ENCODE measurements at regions not wholly inside any gene's neighbourhood (a gene's known extent, or its start where the extent isn't known, plus 50 kb on each side); places are given as distances from the start of the nearest gene placed in this dataset.
"Not testable (repeated sequence)": the region's sequence is repeated elsewhere in the genome, so short reads cannot be mapped to it uniquely, and the experiment has no call there.

DNA sequence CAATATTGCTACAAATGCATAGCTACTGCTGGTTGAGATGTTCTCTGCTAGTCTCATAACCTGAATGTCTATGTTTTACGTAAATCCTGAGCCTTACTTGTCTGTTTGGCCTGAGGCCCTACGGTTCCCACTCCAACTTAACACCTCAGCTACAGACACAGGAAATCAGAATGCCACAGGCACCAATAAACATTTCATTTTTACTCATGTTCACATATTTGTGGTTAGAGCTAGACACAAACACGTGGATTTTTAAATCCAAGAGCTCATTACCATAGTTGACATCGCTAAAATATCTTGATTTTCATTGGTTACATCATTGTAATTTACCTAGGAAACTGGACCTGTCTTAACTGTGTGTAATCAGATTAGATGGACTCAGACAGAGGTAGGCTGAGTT lies 263.8 kb upstream of the CDH19 start:
- ChIA-PET POLR2A (no interaction called here), CTCF (no interaction called here)
- TF ChIP-seq, protein P1, sequence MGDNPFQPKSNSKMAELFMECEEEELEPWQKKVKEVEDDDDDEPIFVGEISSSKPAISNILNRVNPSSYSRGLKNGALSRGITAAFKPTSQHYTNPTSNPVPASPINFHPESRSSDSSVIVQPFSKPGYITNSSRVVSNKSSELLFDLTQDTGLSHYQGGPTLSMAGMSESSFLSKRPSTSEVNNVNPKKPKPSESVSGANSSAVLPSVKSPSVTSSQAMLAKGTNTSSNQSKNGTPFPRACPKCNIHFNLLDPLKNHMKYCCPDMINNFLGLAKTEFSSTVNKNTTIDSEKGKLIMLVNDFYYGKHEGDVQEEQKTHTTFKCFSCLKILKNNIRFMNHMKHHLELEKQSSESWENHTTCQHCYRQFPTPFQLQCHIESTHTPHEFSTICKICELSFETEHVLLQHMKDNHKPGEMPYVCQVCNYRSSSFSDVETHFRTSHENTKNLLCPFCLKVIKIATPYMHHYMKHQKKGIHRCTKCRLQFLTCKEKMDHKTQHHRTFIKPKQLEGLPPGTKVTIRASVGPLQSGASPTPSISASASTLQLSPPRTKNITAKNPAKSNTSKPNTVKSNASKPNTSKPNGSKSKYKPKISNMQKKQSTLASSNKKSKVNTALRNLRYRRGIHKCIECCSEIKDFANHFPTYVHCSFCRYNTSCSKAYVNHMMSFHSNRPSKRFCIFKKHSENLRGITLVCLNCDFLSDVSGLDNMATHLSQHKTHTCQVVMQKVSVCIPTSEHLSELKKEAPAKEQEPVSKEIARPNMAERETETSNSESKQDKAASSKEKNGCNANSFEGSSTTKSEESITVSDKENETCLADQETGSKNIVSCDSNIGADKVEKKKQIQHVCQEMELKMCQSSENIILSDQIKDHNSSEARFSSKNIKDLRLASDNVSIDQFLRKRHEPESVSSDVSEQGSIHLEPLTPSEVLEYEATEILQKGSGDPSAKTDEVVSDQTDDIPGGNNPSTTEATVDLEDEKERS (tag by site-specific recombination; IDR thresholded peaks at IDR 0.05), result no peak
- TF ChIP-seq ZNF211 (tag by site-specific recombination; IDR thresholded peaks at IDR 0.05; ENCODE audit: low read depth), result no peak
- no peak for TF ChIP-seq ZNF223 (tag by site-specific recombination; IDR thresholded peaks at IDR 0.05)
- TF ChIP-seq ZNF621 (tag by site-specific recombination; IDR thresholded peaks at IDR 0.05), result no peak
- no peak for TF ChIP-seq SP3 (tag by site-specific recombination; IDR thresholded peaks at IDR 0.05)
- no peak for TF ChIP-seq TCF7L2 (IDR thresholded peaks at IDR 0.05; ENCODE audit: borderline replicate concordance, low read depth, low read length)
- Histone ChIP-seq H3K4me3 (ENCODE audit: low read depth, low read length) (no peak overlapping the region), H3K9me3 (ENCODE audit: control insufficient read depth, insufficient read depth, low read depth, low read length) (no peaks in the 10 kb centered on the region), H3K4me1 (ENCODE audit: control insufficient read depth, insufficient read depth, low read length) (no peaks in the 10 kb centered on the region), H3K36me3 (ENCODE audit: control insufficient read depth in 2 of 2, insufficient read depth in 1 of 2, low read length in 2 of 2) (no peaks in the 10 kb centered on the region), H3K27ac (ENCODE audit: extremely low read depth, low read depth, low read length) (no peak overlapping the region)

DNA sequence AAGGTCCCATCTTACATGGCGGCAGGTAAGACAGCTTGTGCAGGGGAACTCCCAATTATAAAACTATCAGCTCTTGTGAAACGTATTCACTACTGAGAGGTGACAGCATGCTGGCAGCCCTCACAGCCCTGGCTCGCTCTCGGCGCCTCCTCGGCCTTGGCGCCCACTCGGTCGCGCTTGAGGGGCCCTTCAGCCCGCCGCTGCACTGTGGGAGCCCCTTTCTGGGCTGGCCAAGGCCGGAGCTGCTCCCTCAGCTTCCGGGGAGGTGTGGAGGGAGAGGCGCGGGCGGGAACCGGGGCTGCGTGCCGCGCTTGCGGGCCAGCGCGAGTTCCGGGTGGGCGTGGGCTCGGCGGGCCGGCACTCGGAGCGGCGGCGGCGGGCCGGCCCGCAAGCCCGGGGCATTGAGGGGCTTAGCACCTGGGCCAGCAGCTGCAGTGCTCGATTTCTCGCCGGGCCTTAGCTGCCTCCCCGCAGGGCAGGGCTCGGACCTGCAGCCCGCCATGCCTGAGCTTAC lies 262.6 kb upstream of the CDH19 start:
- POLR2A ChIA-PET; H3K9me3 ChIP-seq (ENCODE audit: control insufficient read depth, insufficient read depth, low read depth, low read length); H3K27ac ChIP-seq (ENCODE audit: extremely low read depth, low read depth, low read length); H3K36me3 ChIP-seq (ENCODE audit: control insufficient read depth in 2 of 2, insufficient read depth in 1 of 2, low read length in 2 of 2); H3K4me3 ChIP-seq (ENCODE audit: low read depth, low read length); H3K4me1 ChIP-seq (ENCODE audit: control insufficient read depth, insufficient read depth, low read length); CTCF ChIA-PET: not testable (repeated sequence)

DNA sequence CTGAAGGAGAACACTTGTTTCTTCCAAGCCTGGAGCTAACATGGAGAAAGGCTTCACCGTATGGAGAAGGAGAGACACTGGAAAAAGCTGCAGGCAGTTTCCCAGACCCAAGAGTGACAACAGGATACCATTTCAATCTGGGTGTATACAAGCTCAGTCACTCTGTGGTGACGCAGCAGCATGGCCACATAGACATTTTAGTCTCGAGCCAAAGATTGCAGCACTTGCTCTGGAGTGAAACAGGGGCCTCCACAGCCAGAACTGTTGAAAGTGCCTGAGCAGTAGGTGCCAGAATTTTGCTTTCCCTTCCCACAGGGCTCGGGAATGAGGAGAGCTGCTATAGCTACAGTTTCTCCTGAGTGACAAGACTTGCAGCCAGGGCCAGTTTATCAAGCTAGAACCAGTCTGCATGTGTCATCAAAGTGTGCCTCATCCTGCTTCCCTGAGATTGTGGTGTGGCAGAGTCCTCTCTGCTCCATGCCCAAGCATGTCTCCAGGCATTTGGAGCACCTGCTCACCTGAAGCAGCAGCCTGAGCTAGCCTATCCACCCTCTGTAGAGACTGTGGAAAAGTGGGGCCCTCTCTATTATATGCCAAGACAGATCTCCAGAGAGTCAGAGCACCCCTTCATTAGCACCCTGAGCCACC lies 234.6 kb upstream of the CDH19 start:
- no peak for TF ChIP-seq KLF10 (tag by site-specific recombination; IDR thresholded peaks at IDR 0.05)
- TF ChIP-seq ZNF768 (tag by site-specific recombination; IDR thresholded peaks at IDR 0.05), result no peak
- TF ChIP-seq ZNF2 (tag by site-specific recombination; IDR thresholded peaks at IDR 0.05), result no peak
- TF ChIP-seq, protein P2, sequence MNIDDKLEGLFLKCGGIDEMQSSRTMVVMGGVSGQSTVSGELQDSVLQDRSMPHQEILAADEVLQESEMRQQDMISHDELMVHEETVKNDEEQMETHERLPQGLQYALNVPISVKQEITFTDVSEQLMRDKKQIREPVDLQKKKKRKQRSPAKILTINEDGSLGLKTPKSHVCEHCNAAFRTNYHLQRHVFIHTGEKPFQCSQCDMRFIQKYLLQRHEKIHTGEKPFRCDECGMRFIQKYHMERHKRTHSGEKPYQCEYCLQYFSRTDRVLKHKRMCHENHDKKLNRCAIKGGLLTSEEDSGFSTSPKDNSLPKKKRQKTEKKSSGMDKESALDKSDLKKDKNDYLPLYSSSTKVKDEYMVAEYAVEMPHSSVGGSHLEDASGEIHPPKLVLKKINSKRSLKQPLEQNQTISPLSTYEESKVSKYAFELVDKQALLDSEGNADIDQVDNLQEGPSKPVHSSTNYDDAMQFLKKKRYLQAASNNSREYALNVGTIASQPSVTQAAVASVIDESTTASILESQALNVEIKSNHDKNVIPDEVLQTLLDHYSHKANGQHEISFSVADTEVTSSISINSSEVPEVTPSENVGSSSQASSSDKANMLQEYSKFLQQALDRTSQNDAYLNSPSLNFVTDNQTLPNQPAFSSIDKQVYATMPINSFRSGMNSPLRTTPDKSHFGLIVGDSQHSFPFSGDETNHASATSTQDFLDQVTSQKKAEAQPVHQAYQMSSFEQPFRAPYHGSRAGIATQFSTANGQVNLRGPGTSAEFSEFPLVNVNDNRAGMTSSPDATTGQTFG (tag by site-specific recombination; IDR thresholded peaks at IDR 0.05; ENCODE audit: borderline replicate concordance), result no peak
- TF ChIP-seq EGR2 (tag by site-specific recombination; IDR thresholded peaks at IDR 0.05; ENCODE audit: low read depth), result no peak
- no peak for TF ChIP-seq ZNF16 (tag by site-specific recombination; IDR thresholded peaks at IDR 0.05; ENCODE audit: low read depth)
- no peak for TF ChIP-seq ZNF785 (tag by site-specific recombination; IDR thresholded peaks at IDR 0.05)
- no peak for TF ChIP-seq ZNF121 (tag by site-specific recombination; IDR thresholded peaks at IDR 0.05)
- TF ChIP-seq ZNF175 (tag by site-specific recombination; IDR thresholded peaks at IDR 0.05), result no peak
- no peak for TF ChIP-seq ZNF549 (tag by site-specific recombination; IDR thresholded peaks at IDR 0.05)
- TF ChIP-seq ZNF184 (tag by site-specific recombination; IDR thresholded peaks at IDR 0.05), result no peak
- TF ChIP-seq, protein P3, sequence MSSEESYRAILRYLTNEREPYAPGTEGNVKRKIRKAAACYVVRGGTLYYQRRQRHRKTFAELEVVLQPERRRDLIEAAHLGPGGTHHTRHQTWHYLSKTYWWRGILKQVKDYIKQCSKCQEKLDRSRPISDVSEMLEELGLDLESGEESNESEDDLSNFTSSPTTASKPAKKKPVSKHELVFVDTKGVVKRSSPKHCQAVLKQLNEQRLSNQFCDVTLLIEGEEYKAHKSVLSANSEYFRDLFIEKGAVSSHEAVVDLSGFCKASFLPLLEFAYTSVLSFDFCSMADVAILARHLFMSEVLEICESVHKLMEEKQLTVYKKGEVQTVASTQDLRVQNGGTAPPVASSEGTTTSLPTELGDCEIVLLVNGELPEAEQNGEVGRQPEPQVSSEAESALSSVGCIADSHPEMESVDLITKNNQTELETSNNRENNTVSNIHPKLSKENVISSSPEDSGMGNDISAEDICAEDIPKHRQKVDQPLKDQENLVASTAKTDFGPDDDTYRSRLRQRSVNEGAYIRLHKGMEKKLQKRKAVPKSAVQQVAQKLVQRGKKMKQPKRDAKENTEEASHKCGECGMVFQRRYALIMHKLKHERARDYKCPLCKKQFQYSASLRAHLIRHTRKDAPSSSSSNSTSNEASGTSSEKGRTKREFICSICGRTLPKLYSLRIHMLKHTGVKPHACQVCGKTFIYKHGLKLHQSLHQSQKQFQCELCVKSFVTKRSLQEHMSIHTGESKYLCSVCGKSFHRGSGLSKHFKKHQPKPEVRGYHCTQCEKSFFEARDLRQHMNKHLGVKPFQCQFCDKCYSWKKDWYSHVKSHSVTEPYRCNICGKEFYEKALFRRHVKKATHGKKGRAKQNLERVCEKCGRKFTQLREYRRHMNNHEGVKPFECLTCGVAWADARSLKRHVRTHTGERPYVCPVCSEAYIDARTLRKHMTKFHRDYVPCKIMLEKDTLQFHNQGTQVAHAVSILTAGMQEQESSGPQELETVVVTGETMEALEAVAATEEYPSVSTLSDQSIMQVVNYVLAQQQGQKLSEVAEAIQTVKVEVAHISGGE (tag by site-specific recombination; conservative IDR thresholded peaks at IDR 0.05; ENCODE audit: low read depth), result no peak
- TF ChIP-seq ZIC2 (tag by site-specific recombination; IDR thresholded peaks at IDR 0.05), result no peak
- no peak for TF ChIP-seq ZNF239 (tag by site-specific recombination; IDR thresholded peaks at IDR 0.05)
- TF ChIP-seq YY1 (tag by site-specific recombination; IDR thresholded peaks at IDR 0.05), result no peak
- Histone ChIP-seq H3K27ac (ENCODE audit: extremely low read depth, low read depth, low read length) (no peak overlapping the region), H3K4me3 (ENCODE audit: low read depth, low read length) (no peak overlapping the region), H3K36me3 (ENCODE audit: control insufficient read depth in 2 of 2, insufficient read depth in 1 of 2, low read length in 2 of 2) (no peaks in the 10 kb centered on the region), H3K4me1 (ENCODE audit: control insufficient read depth, insufficient read depth, low read length) (no peaks in the 10 kb centered on the region), H3K9me3 (ENCODE audit: control insufficient read depth, insufficient read depth, low read depth, low read length) (no peaks in the 10 kb centered on the region)
- ChIA-PET CTCF (no interaction called here), POLR2A (no interaction called here)
